HG03342 (cell line): ENCODE measurements at regions not wholly inside any gene's neighbourhood (a gene's known extent, or its start where the extent isn't known, plus 50 kb on each side); places are given as distances from the start of the nearest gene placed in this dataset.

Source experiments
- ATAC-seq: cut with Tn5 transposase; IDR thresholded peaks from one replicate; pipeline ENCODE4 v1.9.1; 2021; ENCODE audit warnings: mild to moderate bottlenecking, moderate library complexity; ENCODE audit not compliant: unreplicated experiment

GRCh38 chr5:112625246-112625645 lies 112.4 kb upstream of the APC start:
- ATAC-seq = no peak

DNA sequence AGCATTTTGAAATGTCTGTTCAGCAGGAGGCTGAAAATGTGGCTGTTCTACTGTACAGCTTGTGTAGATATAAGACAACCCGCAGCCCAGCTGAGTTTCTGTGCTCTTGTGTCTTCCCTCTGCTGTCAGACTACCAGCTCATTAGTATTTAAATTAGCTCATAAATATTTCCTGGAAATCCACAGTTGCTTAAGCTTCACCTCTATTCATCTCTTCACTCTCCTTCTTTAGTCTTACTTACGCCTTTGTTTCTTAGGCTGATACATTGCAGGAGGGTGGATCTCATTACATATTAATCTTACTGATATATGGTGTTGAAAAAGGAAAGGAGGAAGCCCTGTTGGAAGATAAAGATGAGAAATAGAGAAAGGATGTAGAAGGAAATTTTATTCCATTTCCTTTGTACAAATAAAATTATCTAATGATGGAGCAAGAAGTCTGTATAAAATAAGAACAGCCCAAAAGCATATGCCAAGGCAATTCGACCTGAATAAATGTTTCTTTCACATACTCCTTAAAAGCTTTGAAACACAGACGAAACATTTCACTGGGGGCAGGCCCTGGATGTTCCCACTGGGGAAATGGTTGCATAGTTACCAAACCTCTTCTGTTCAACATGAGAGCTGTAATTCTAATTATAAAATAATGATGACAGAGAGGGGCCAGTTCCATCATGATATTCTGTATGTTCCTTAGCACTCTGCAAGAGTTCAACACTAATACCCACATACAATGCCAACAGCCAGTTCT lies 111.8 kb upstream of the APC start:
- no peak for ATAC-seq

- ATAC-seq = no peak
Measured at GRCh38 chr5:112626715-112627114, 111.0 kb upstream of the APC start.

DNA sequence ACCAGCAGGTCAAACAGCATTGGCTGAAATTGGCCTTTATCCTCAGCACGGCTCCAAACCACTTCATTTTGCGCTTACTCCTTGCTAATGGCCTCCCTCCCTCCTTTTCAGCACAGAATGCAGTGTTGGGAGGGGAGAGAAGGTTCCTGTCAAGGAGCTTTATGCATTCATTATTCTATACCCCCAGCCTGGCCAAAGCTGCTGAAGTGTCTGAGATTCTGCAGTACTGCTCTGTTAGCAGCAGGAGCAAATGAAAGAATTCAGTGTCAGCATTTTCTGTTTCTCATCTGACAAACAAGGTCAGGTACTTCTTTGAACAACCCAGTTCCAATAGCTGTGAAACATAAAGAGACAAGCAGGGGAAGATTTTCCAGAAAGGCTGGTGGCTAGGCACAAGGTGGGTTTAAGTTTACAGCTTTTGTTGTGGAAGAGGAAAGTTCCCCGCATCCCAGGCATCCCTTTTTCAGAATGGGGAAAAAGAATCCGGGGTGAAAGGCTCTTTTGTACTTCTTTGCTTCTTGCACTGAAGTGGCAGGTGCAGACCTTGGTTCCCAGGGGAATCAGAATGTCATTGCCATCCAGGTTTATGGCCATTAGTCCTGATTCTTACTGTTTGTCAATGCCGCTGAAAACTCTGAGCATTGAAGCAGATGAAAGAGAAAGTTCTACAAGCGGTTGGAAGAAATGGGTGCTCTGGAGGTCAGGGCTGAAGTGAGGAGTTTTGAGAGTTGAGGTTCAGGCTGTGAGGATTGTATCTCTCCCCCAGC lies 109.3 kb upstream of the APC start:
- ATAC-seq = no peak

GRCh38 chr5:112630246-112631009 lies 107.3 kb upstream of the APC start:
- no peak for ATAC-seq

DNA sequence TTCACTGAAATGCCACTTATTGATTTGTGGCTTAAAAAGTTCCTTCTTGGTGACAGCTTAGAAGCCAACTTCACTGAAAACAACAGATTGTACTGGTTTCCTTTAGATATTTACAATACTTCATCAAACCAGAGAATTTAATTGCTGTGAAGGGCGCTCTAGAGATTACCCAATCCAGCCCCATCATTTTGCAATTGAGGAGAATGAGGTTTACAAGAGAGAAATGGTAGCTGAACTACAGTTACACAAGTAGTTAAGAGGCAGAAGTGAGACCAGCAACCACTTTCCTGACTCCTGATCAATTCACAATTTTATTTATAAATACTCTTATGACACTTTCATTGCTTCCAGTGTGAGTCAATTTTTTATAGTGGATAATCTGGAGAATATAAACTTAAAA lies 103.5 kb upstream of the APC start:
- no peak for ATAC-seq

GRCh38 chr5:112634796-112635195 lies 102.9 kb upstream of the APC start:
- no peak for ATAC-seq

DNA sequence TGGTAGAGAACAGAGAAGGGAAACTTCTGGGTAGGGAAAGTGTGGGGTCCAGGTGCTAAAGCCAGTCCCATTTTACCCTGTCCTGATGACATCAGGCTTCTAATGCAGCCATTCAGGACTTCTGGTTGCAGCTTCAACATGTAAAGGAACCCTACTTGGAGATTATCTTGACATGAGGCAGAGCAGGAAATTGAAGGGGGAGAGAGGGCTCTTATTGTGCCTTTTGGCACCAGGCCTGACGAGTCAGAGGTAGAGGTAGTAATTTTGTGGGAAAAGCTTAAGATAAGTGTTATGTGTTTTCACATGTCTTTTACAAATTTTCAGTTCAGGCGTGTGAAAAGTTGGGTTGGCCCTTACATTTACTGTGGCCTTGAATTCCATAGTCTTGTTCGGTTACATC lies 102.4 kb upstream of the APC start:
- ATAC-seq = no peak

- no peak for ATAC-seq
Measured at GRCh38 chr5:112635771-112636731, 101.6 kb upstream of the APC start.

- ATAC-seq = no peak
Measured at GRCh38 chr5:112636751-112637150, 100.9 kb upstream of the APC start.

DNA sequence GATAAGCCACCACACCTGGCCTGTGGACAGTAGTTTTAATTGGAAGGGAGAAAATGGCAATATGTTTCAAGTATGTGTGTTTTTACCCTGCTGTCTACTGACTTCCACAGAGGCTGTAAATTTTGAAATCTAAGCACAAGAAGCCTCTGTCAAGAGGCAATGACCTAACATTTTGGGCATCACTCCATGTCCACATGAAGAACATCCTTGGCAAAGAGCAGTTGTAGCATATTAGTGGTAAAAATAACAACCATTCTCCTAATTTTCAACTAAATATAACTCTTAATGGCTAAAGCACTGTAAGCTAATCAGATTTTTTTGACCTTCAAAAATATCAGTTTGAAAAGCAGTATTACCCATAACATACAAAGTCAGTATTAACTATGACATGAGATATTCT lies 100.3 kb upstream of the APC start:
- ATAC-seq = no peak

GRCh38 chr5:112640546-112640945 lies 97.1 kb upstream of the APC start:
- ATAC-seq = no peak

GRCh38 chr5:112641515-112642110 lies 96.1 kb upstream of the APC start:
- ATAC-seq = no peak

GRCh38 chr5:112642885-112643284 lies 94.8 kb upstream of the APC start:
- no peak for ATAC-seq

GRCh38 chr5:112643339-112643971 lies 94.2 kb upstream of the APC start:
- ATAC-seq = no peak

DNA sequence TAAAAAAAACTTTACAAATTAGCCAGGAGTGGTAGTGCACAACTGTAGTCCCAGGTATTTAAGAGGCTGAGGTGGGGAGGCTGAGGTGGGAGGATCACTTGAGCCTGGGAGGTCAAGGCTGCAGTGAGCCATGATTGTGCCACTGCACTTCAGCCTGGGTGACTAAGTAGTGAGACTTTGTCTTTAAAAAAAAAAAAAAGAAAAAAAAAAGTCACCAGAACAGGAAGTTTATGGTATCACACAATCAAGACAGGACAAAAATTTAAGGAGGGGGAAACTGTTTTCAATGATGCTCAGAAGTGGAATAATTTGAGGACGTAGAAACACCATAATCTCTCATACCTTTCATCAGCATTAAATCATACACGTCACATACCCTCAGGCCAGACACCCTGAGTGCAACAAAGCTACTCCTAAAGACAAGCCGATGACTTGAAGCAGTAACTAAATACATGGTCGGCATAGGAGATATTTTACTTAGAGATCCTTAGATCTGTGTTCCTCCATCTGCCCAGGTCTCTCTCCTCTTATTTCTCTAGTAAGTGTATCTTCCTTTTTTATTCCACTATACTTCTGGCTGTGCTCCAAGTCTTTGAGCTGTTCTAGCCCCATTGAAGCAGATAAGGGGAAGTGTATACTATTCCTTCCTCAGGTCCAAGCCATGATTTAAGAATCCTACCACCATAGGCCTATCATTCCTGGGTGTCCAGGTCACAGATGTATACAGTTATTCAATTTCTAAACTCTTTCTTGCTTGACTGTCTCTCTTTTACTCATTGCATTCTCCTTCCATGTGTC lies 91.3 kb upstream of the APC start:
- ATAC-seq = no peak

GRCh38 chr5:112647428-112647827 lies 90.3 kb upstream of the APC start:
- no peak for ATAC-seq

DNA sequence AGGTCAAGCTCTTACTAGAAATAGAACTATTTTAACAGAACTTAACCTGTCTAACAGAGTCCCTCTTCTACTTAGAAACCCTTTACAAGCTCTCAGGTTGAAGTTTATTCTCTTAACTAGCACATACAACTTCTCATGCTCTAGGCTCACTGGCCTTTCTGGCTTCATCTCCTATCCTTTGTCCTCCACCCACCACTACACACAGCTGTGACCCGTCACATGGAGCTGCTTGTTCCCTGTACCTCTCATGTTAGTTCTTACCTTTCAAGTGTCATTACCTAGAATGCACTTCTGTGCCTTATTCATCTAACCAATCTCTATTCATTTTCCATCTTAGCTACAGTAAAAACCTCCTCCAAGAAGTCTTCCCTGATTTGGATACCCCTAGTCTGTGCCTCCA lies 89.4 kb upstream of the APC start:
- ATAC-seq = no peak

DNA sequence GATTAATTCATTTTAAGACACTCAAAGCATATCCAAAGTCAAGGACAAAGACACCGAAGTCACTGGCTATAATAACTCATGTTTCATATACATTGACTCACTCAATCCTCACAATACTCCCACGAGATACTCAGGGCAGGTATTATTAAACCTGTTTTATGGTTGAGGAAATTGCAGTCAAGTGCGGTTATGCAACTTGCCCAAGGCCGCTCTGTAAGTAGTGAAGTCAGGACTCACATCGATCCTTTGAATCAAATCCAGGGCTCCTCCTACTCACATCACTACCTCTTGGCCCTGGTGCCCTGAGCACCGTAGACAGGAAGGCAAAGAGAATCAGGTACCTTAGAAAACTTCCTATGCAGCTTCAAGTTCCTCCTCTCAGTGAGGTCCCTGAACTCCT lies 87.8 kb upstream of the APC start:
- ATAC-seq = no peak
